SU-DHL-6 (cell line): ENCODE measurements at regions not wholly inside any gene's neighbourhood (a gene's known extent, or its start where the extent isn't known, plus 50 kb on each side); places are given as distances from the start of the nearest gene placed in this dataset.
"Not testable (repeated sequence)": the region's sequence is repeated elsewhere in the genome, so short reads cannot be mapped to it uniquely, and the experiment has no call there.

Experiments used
- H2AFZ ChIP-seq: fragments of 200-600 bp; sonication (generic); 2 replicates; pipeline ENCODE4 v1.6.1; 2014; ENCODE audit warnings: low read depth, mild to moderate bottlenecking, moderate library complexity, mixed read lengths, antibody characterized with exemption, low read length; ENCODE audit not compliant: severe bottlenecking
- H3F3A ChIP-seq: fragments of 200-600 bp; shearing (Covaris generic); 2 replicates; pipeline ENCODE4 v1.6.0; 2016; ENCODE audit warnings: antibody characterized with exemption, mild to moderate bottlenecking; ENCODE audit not compliant: insufficient read depth
- H3K27ac ChIP-seq: fragments of 200-600 bp; sonication (generic); 2 replicates; pipeline ENCODE4 v1.5.1; 2016; ENCODE audit warnings: low read depth, mild to moderate bottlenecking, low read length, moderate library complexity, mixed read lengths
- H3K27me3 ChIP-seq: fragments of 200-600 bp; sonication (generic), shearing (Covaris generic); 2 replicates; pipeline ENCODE4 v1.6.0; 2014; ENCODE audit warnings: mild to moderate bottlenecking, low read length
- H3K36me3 ChIP-seq: fragments of 200-600 bp; sonication (generic); 2 replicates; pipeline ENCODE4 v1.6.1; 2014; ENCODE audit warnings: mild to moderate bottlenecking, low read length, mixed read lengths
- H3K4me2 ChIP-seq: fragments of 300-600, 200-600 bp; shearing (Covaris generic), sonication (generic); 2 replicates; pipeline ENCODE4 v1.6.0; 2014; ENCODE audit warnings: low read length, low read depth, mild to moderate bottlenecking; ENCODE audit not compliant: poor library complexity, severe bottlenecking
- H3K4me3 ChIP-seq: fragments of 200-600 bp; sonication (generic); 2 replicates; pipeline ENCODE4 v1.5.1; 2014; ENCODE audit warnings: antibody characterized with exemption, low read length, mild to moderate bottlenecking, mixed read lengths; ENCODE audit not compliant: insufficient read depth, poor library complexity, severe bottlenecking
- H3K79me2 ChIP-seq: fragments of 200-600 bp; sonication (generic); 2 replicates; pipeline ENCODE4 v1.6.1; 2014; ENCODE audit warnings: mild to moderate bottlenecking, low read length, moderate library complexity; ENCODE audit not compliant: insufficient read depth
- H3K9ac ChIP-seq: fragments of 200-600 bp; sonication (generic); 2 replicates; pipeline ENCODE4 v1.7.0; 2014; ENCODE audit warnings: mild to moderate bottlenecking, low read length
- H3K9me2 ChIP-seq: fragments of 200-600 bp; sonication (generic); replicated peaks from 2 replicates; pipeline ENCODE4 v1.6.1; 2014; ENCODE audit warnings: low read length; ENCODE audit not compliant: insufficient read depth
- H3K9me3 ChIP-seq: fragments of 200-600 bp; sonication (generic); 2 replicates; pipeline ENCODE4 v1.6.1; 2014; ENCODE audit warnings: low read length, mixed read lengths; ENCODE audit not compliant: insufficient read depth
- H4K20me1 ChIP-seq: fragments of 200-600 bp; sonication (generic); 2 replicates; pipeline ENCODE4 v1.6.1; 2014; ENCODE audit warnings: low read depth, mild to moderate bottlenecking, antibody characterized with exemption, low read length, moderate library complexity, mixed read lengths
- EZH2phosphoT487 ChIP-seq: fragments of 200-600 bp; sonication (generic), shearing (Covaris generic); conservative IDR thresholded peaks from 2 replicates; pipeline ENCODE4 v1.6.1; 2018; ENCODE audit warnings: mild to moderate bottlenecking, antibody characterized with exemption, low read length, moderate library complexity, mixed read lengths
- TF ChIP-seq, protein P1 (sequence below): fragments of 200-600 bp; sonication (generic); IDR thresholded peaks from one replicate; pipeline ENCODE4 v1.5.1; 2017; ENCODE audit warnings: antibody characterized with exemption, mild to moderate bottlenecking, low read length, moderate library complexity; ENCODE audit not compliant: insufficient read depth, poor library complexity, severe bottlenecking

DNA sequence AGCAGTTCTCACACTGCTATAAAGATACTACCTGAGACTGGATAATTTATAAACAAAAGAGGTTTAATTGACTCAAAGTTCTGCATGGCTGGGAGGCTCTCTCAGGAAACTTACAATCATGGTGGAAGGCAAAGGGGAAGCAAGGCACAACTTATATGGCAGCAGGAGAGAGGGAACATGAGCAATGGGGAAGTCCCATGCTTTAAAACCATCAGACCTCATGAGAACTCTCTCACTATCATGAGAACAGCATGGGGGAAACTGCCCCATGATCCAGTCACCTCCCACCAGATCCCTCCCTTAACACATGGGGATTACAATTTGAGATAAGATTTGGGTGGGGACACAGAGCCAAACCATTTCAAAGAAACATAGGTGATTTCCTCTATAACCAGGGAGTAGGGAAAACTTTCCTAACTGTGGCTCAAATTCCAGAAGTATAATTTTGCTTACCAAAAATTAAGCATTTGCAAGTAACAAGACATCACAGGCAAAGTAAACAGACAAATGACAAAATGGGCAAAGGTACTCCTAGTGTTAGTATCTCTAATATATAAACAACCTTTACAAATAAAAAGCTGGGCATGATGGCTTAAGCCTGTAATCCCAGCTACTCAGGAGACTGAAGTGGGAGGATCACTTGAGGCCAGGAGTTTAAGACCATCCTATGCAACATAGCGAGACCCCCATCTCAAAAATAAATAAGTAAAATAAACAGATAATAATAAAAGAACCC, 88.0 kb downstream of the KBTBD2 start:
- H3F3A ChIP-seq: no peaks in the 10 kb centered on the region
- no peak for TF ChIP-seq EZH2phosphoT487
- TF ChIP-seq, protein P1, sequence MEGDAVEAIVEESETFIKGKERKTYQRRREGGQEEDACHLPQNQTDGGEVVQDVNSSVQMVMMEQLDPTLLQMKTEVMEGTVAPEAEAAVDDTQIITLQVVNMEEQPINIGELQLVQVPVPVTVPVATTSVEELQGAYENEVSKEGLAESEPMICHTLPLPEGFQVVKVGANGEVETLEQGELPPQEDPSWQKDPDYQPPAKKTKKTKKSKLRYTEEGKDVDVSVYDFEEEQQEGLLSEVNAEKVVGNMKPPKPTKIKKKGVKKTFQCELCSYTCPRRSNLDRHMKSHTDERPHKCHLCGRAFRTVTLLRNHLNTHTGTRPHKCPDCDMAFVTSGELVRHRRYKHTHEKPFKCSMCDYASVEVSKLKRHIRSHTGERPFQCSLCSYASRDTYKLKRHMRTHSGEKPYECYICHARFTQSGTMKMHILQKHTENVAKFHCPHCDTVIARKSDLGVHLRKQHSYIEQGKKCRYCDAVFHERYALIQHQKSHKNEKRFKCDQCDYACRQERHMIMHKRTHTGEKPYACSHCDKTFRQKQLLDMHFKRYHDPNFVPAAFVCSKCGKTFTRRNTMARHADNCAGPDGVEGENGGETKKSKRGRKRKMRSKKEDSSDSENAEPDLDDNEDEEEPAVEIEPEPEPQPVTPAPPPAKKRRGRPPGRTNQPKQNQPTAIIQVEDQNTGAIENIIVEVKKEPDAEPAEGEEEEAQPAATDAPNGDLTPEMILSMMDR: no peak
- H3K4me3 ChIP-seq: no peak overlapping the region
- H3K27ac ChIP-seq: no peak overlapping the region
- peaks cover 20% of the 10 kb centered on the region; the same call in 1 of the 2 replicates for H3K9me3 ChIP-seq
- no peak overlapping the region for H3K9ac ChIP-seq
- H3K9me2 ChIP-seq: no peaks in the 10 kb centered on the region
- no peaks in the 10 kb centered on the region for H3K27me3 ChIP-seq
- no peak overlapping the region for H2AFZ ChIP-seq
- H3K4me2 ChIP-seq: no peak overlapping the region
- no peaks in the 10 kb centered on the region for H4K20me1 ChIP-seq
- H3K79me2 ChIP-seq: no peaks in the 10 kb centered on the region
- no peaks in the 10 kb centered on the region for H3K36me3 ChIP-seq

DNA sequence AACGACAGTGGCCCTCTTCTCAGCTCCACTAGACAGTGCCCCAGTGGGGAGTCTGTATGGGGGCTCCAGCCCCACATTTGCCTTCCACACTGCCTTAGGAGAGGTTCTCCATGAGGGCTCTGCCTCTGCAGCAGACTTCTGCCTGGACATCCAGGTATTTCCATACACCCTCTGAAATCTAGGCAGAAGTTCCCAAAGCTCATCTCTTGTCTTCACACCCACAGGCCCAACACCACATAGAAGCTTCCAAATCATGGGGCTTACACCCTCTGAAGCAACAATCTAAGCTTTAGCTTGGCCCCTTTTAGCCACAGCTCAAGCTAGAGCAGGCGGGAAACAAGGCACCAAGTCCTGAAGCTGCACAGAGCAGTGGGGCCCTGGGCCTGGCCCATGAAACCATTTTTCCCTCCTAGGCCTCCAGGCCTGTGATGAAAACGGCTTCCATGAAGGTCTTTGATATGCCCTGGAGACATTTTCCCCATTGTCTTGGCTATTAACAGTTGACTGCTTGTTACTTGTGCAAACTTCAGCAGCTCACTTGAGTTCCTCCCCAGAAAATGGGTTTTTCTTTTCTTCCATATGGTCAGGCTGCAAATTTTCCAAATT, 89.2 kb downstream of the KBTBD2 start:
- H3F3A ChIP-seq: no peaks in the 10 kb centered on the region
- no peaks in the 10 kb centered on the region for H3K27me3 ChIP-seq
- H3K9ac ChIP-seq: no peak overlapping the region
- H4K20me1 ChIP-seq: no peaks in the 10 kb centered on the region
- H3K79me2 ChIP-seq: no peaks in the 10 kb centered on the region
- no peak overlapping the region for H3K4me2 ChIP-seq
- H3K9me2 ChIP-seq: no peaks in the 10 kb centered on the region
- H3K4me3 ChIP-seq: no peak overlapping the region
- H2AFZ ChIP-seq: no peak overlapping the region
- no peaks in the 10 kb centered on the region for H3K36me3 ChIP-seq
- no peak overlapping the region for H3K27ac ChIP-seq
- H3K9me3 ChIP-seq: peaks cover 20% of the 10 kb centered on the region; the same call in 1 of the 2 replicates
- no peak for TF ChIP-seq EZH2phosphoT487
- TF ChIP-seq, protein P1: no peak

DNA sequence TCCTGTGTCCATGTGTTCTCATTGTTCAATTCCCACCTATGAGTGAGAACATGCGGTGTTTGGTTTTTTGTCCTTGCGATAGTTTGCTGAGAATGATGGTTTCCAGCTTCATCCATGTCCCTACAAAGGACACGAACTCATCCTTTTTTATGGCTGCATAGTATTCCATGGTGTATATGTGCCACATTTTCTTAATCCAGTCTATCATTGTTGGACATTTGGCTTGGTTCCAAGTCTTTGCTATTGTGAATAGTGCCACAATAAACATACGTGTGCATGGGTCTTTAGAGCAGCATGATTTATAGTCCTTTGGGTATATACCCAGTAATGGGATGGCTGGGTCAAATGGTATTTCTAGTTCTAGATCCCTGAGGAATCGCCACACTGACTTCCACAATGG, 98.5 kb downstream of the KBTBD2 start:
- H3K9ac ChIP-seq, H3K4me3 ChIP-seq, H2AFZ ChIP-seq, H3K4me2 ChIP-seq, H3K9me2 ChIP-seq, H3K79me2 ChIP-seq, H3K27ac ChIP-seq, H4K20me1 ChIP-seq, H3K9me3 ChIP-seq, H3F3A ChIP-seq, H3K27me3 ChIP-seq, H3K36me3 ChIP-seq: not testable (repeated sequence)

DNA sequence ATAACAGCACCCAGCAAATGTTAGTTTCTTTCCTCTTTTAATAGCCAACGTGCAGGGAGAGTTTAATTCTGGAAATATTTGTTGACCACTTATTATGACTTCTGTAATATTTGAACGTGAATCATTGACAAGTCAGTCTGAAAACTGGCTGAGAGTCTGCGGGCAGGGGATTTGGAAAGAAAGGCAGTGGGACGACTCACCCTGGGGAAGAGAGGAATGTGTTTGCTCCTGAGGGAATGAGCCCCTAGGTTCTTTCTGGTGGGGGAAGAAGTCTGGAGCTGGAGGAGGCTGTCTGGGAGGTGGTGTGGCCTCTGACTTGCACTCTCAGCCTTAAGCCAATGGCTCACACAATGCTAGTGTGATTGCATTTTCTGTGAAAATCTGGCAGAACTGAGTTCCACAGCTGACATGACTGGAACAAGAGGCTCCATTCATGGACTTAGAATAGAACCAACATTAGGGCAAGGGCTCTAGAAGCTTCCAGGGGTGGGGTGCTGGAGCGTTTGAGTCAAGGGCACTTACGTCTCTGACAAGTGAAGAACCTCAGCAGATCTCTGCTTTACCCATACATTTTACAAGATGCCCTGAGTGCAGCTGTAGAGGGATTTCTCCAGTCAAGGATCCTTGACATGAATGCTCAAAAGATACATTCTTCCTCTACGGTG, 100.7 kb downstream of the KBTBD2 start:
- not testable (repeated sequence) for H3K9me2 ChIP-seq, H3K9me3 ChIP-seq, H3K27me3 ChIP-seq, H3K9ac ChIP-seq, H3K36me3 ChIP-seq, H3K4me3 ChIP-seq, H3K4me2 ChIP-seq, H4K20me1 ChIP-seq, H3K79me2 ChIP-seq, H2AFZ ChIP-seq, H3F3A ChIP-seq, H3K27ac ChIP-seq

DNA sequence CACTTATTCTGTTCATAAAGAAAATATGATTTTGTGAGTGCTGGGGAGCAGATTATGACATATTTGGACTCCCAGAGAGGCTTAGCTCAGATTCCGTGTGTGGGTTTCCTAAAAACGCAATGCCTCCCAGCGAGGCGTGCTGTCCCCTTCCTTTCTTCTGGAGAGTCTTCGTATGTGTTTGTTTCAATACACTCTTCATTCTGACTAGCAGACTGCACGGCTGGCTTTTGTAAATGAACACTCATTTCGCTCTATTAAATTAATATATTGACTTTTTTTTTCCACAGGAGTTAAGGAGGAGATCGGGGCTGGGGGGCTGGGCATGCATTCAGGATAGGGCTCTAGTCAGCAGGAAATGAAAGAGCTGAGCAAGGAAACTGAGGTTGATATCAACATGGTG, 102.3 kb downstream of the KBTBD2 start:
- H3K27ac ChIP-seq, H3K27me3 ChIP-seq, H3K4me3 ChIP-seq, H4K20me1 ChIP-seq, H3K36me3 ChIP-seq, H3K9ac ChIP-seq, H3K9me2 ChIP-seq, H3F3A ChIP-seq, H3K4me2 ChIP-seq, H3K9me3 ChIP-seq, H2AFZ ChIP-seq, H3K79me2 ChIP-seq: not testable (repeated sequence)

DNA sequence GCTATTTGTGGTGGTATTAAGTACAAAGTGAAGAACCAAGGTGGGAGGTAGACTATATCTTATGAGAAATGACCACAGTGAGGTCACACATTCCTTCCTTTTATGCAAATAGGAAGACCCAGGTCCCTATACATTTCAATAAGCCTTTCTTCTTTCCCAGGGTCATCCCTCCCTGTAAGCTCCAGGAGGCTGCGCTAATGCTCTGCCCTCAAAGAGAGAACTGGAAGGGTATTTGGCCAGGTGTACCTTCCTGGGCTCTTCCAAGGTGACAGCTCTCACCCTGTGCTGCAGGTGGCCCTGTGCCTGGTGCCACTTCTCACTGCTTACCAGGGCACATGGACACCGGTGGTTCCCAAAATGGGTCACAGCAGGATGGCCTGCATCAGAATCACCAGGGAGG, 103.4 kb downstream of the KBTBD2 start:
- not testable (repeated sequence) for H3K27me3 ChIP-seq, H3K79me2 ChIP-seq, H3K27ac ChIP-seq, H3K4me2 ChIP-seq, H2AFZ ChIP-seq, H3K4me3 ChIP-seq, H3K9ac ChIP-seq, H3K9me2 ChIP-seq, H3F3A ChIP-seq, H3K9me3 ChIP-seq, H4K20me1 ChIP-seq, H3K36me3 ChIP-seq
